ENCODE measurements at regions not wholly inside any gene's neighbourhood (a gene's known extent, or its start where the extent isn't known, plus 50 kb on each side); places are given as distances from the start of the nearest gene placed in this dataset.

- TF ChIP-seq POLR2AphosphoS5 (IDR thresholded peaks at IDR 0.05) (no peak), CTCF (IDR thresholded peaks at IDR 0.05) (no peak), POLR2A (IDR thresholded peaks at IDR 0.05) (no peak)
Measured at GRCh38 chr6:23418095-23418494, 707.9 kb upstream of the NRSN1 start.

All from sigmoid colon (tissue), 4 donors.